Central memory CD8-positive, alpha-beta T cell (primary cell): ENCODE measurements at regions not wholly inside any gene's neighbourhood (a gene's known extent, or its start where the extent isn't known, plus 50 kb on each side); places are given as distances from the start of the nearest gene placed in this dataset.

Source experiments
- ATAC-seq: fragments of 150-1000 bp; cut with Tn5 transposase; replicated peaks from 2 replicates; pipeline ENCODE4 v1.10.0; 2022; ENCODE audit warnings: mild to moderate bottlenecking, moderate FRiP score, moderate number of reproducible peaks; ENCODE audit not compliant: poor library complexity, severe bottlenecking; ENCODE audit errors: extremely low read depth
- DNase-seq, 2 donors: peaks; one replicate each; pipeline ENCODE4 v3.0.0; 2021; ENCODE audit warnings: low spot score in 2 of 2
- H3K27ac Mint-ChIP-seq: one replicate; pipeline ENCODE4 v1.8.0; 2022; ENCODE audit warnings: low read depth, mild to moderate bottlenecking, moderate library complexity, mixed read lengths
- H3K27me3 Mint-ChIP-seq: one replicate; pipeline ENCODE4 v1.8.0; 2022; ENCODE audit warnings: mixed read lengths
- H3K36me3 Mint-ChIP-seq: one replicate; pipeline ENCODE4 v1.8.0; 2022; ENCODE audit warnings: mild to moderate bottlenecking, moderate library complexity, mixed read lengths; ENCODE audit not compliant: insufficient read depth
- H3K4me1 Mint-ChIP-seq: one replicate; pipeline ENCODE4 v1.8.0; 2022; ENCODE audit warnings: mixed read lengths
- H3K4me3 Mint-ChIP-seq: one replicate; pipeline ENCODE4 v1.8.0; 2022; ENCODE audit warnings: mild to moderate bottlenecking, moderate library complexity, mixed read lengths
- H3K9me3 Mint-ChIP-seq: one replicate; pipeline ENCODE4 v1.8.0; 2022; ENCODE audit warnings: mixed read lengths

DNA sequence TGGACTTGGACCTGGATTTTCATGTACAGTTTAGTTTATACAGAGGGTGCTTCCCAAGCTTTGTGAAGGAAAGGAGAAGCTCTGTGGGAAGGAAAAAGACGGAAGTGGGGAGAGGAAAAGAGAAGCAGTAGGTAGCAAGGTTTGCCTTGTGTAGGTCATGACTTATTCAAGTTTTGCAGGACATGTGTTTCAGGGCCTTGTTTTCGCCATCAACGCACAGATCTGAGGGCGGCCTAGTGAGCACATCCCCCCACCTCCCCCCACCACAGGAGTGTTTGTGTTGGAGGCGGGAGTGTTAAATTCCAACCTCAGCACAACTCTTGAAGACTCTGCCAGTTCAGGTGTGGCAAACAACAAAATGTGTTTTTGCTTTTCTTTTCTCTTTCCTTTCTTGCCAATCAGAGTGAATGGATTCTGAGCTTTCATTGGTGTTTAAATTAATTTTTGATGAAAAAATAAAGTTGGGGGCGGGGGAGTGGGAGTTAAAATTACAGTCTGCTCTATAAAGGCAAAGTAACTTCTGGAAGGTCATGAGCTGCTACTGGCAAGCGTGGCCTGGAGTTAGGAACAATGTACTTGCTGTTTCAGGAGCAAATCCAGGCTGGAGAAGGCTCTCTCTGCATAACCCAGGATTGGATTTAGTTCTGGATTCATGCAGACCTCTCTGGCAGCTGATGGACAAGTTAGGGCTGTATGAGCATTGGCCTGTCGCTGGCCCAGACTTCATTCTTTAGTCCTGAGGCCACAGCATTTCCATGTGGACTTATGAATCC, 338.5 kb downstream of the CD83 start:
- ATAC-seq: no peak
- H3K36me3 Mint-ChIP-seq: no peaks in the 10 kb centered on the region
- H3K4me1 Mint-ChIP-seq: peaks cover 31% of the 10 kb centered on the region
- H3K4me3 Mint-ChIP-seq: no peak overlapping the region
- DNase-seq: no peak
- H3K9me3 Mint-ChIP-seq: no peaks in the 10 kb centered on the region
- no peak overlapping the region for H3K27ac Mint-ChIP-seq
- no peaks in the 10 kb centered on the region for H3K27me3 Mint-ChIP-seq

DNA sequence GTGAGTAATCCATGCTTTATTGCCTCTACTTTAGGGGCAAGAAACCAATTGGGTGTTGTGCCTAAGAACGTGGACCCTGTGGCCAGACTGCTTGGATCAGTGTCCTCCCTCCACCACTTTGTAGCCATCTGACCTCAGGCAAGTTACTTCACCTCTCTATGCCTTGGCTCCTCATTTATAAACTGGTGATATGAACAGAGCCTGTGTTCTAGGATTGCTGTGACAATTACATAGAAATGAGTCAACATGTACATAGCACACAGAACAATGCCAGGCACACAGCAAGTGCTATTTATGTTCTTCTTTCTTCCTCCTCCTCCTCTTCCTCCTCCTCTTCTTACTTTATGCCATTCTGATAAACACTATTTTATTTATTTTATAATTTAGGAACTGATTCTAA, 339.4 kb downstream of the CD83 start:
- H3K9me3 Mint-ChIP-seq: no peaks in the 10 kb centered on the region
- peaks cover 31% of the 10 kb centered on the region for H3K4me1 Mint-ChIP-seq
- no peak for ATAC-seq
- H3K36me3 Mint-ChIP-seq: no peaks in the 10 kb centered on the region
- DNase-seq: no peak
- H3K27me3 Mint-ChIP-seq: peaks cover 7% of the 10 kb centered on the region
- no peak overlapping the region for H3K27ac Mint-ChIP-seq
- H3K4me3 Mint-ChIP-seq: no peak overlapping the region

- Mint-ChIP-seq H3K4me3 (no peak overlapping the region), H3K27me3 (peaks cover 18% of the 10 kb centered on the region), H3K4me1 (peaks cover 15% of the 10 kb centered on the region), H3K9me3 (no peaks in the 10 kb centered on the region), H3K27ac (no peak overlapping the region), H3K36me3 (no peaks in the 10 kb centered on the region)
- DNase-seq (no peak), ATAC-seq (no peak)
Measured at GRCh38 chr6:14458669-14459266, 341.2 kb downstream of the CD83 start.

DNA sequence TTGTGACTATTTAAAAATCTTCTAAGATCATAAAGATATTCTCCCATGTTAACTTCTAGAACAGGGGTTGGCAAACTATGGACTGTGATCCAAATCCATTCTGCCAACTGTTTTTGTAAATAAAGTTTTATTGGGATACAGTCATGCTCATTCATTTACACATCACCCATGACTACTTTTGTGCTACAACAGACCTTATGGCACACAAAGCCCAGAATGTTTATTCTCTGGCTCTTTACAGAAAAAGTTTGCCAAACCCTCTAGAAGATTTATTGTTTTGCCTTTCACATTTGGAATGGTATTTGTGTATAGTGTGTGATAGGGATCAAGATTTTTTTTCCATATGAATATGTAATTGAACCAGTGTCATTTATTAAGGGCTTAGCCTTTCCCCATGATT, 341.7 kb downstream of the CD83 start:
- no peak overlapping the region for H3K27ac Mint-ChIP-seq
- peaks cover 18% of the 10 kb centered on the region for H3K27me3 Mint-ChIP-seq
- H3K9me3 Mint-ChIP-seq: no peaks in the 10 kb centered on the region
- H3K4me1 Mint-ChIP-seq: peaks cover 10% of the 10 kb centered on the region
- no peak overlapping the region for H3K4me3 Mint-ChIP-seq
- no peak for ATAC-seq
- H3K36me3 Mint-ChIP-seq: no peaks in the 10 kb centered on the region
- DNase-seq: no peak

DNA sequence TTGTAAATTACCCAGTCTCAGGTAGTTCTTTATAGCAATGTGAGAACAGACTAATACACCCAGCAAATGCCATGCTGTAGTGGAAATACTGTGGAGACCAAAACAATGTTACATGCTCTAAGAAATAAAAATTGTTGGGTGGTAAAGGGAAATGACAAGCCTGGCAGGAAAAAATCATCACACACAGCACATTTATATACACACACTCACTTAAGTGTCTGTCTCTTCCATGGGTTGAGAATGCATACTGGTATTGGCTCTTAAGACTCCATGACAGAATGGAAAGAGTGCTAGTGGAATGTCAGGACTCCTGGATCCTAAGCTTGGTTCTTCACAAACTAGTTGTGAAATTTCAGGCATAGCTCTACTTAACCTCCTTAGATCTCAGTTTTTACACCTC, 343.0 kb downstream of the CD83 start:
- Mint-ChIP-seq H3K4me1 (no peaks in the 10 kb centered on the region), H3K27ac (no peak overlapping the region), H3K9me3 (no peaks in the 10 kb centered on the region), H3K4me3 (no peak overlapping the region), H3K27me3 (peaks cover 18% of the 10 kb centered on the region), H3K36me3 (no peaks in the 10 kb centered on the region)
- ATAC-seq (no peak), DNase-seq (no peak)

GRCh38 chr6:14462135-14462534, 344.6 kb downstream of the CD83 start:
- H3K9me3 Mint-ChIP-seq: no peaks in the 10 kb centered on the region
- H3K4me1 Mint-ChIP-seq: no peaks in the 10 kb centered on the region
- no peak overlapping the region for H3K27ac Mint-ChIP-seq
- no peak for DNase-seq
- H3K36me3 Mint-ChIP-seq: no peaks in the 10 kb centered on the region
- H3K27me3 Mint-ChIP-seq: peaks cover 18% of the 10 kb centered on the region
- no peak for ATAC-seq
- no peak overlapping the region for H3K4me3 Mint-ChIP-seq

- Mint-ChIP-seq H3K9me3 (no peaks in the 10 kb centered on the region), H3K27me3 (peaks cover 18% of the 10 kb centered on the region), H3K4me1 (no peaks in the 10 kb centered on the region), H3K36me3 (no peaks in the 10 kb centered on the region), H3K4me3 (no peak overlapping the region), H3K27ac (no peak overlapping the region)
- ATAC-seq: no peak
- DNase-seq: no peak
Measured at GRCh38 chr6:14462566-14462965, 345.0 kb downstream of the CD83 start.

GRCh38 chr6:14463110-14463509, 345.5 kb downstream of the CD83 start:
- ATAC-seq (no peak), DNase-seq (no peak)
- H3K4me3 Mint-ChIP-seq: no peak overlapping the region
- no peaks in the 10 kb centered on the region for H3K9me3 Mint-ChIP-seq
- peaks cover 18% of the 10 kb centered on the region for H3K27me3 Mint-ChIP-seq
- H3K36me3 Mint-ChIP-seq: no peaks in the 10 kb centered on the region
- H3K27ac Mint-ChIP-seq: no peak overlapping the region
- H3K4me1 Mint-ChIP-seq: no peaks in the 10 kb centered on the region

DNA sequence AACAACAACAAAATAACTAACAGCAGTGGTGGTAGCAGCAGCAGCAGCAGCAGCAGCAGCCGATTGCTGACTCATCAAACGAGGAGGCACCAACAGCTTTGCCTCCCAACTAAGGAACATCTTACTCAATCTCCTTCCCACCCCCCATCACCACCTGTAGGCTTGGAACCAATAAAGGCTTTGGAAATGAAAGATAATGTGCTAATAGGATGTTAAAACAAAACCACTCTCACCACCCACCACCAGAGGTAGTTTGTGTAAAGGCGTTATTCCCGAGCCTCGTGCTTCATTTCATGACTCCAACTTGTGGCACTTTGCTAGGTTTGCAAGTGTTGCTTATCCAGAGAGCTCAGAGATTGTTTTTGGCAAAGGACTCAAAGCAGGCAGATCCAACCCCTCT, 346.5 kb downstream of the CD83 start:
- Mint-ChIP-seq H3K36me3 (no peaks in the 10 kb centered on the region), H3K4me1 (no peaks in the 10 kb centered on the region), H3K27me3 (peaks cover 18% of the 10 kb centered on the region), H3K4me3 (no peak overlapping the region), H3K9me3 (peaks cover 5% of the 10 kb centered on the region), H3K27ac (no peak overlapping the region)
- DNase-seq (no peak), ATAC-seq (no peak)

- DNase-seq (no peak), ATAC-seq (no peak)
- Mint-ChIP-seq H3K4me3 (no peak overlapping the region), H3K27me3 (peaks cover 18% of the 10 kb centered on the region), H3K4me1 (no peaks in the 10 kb centered on the region), H3K9me3 (peaks cover 5% of the 10 kb centered on the region), H3K27ac (no peak overlapping the region), H3K36me3 (no peaks in the 10 kb centered on the region)
Measured at GRCh38 chr6:14464716-14465115, 347.1 kb downstream of the CD83 start.

GRCh38 chr6:14466278-14466677, 348.7 kb downstream of the CD83 start:
- H3K4me1 Mint-ChIP-seq: no peaks in the 10 kb centered on the region
- ATAC-seq (no peak), DNase-seq (no peak)
- peaks cover 17% of the 10 kb centered on the region for H3K27me3 Mint-ChIP-seq
- H3K27ac Mint-ChIP-seq: no peak overlapping the region
- no peak overlapping the region for H3K4me3 Mint-ChIP-seq
- no peaks in the 10 kb centered on the region for H3K36me3 Mint-ChIP-seq
- peaks cover 5% of the 10 kb centered on the region for H3K9me3 Mint-ChIP-seq

- Mint-ChIP-seq H3K27ac (no peak overlapping the region), H3K4me3 (no peak overlapping the region), H3K36me3 (no peaks in the 10 kb centered on the region), H3K9me3 (peaks cover 5% of the 10 kb centered on the region), H3K27me3 (peaks cover 4% of the 10 kb centered on the region), H3K4me1 (no peaks in the 10 kb centered on the region)
- DNase-seq (no peak), ATAC-seq (no peak)
Measured at GRCh38 chr6:14467591-14467990, 350.0 kb downstream of the CD83 start.

GRCh38 chr6:14468647-14469321, 351.2 kb downstream of the CD83 start:
- Mint-ChIP-seq H3K4me3 (no peak overlapping the region), H3K9me3 (peaks cover 5% of the 10 kb centered on the region), H3K36me3 (no peaks in the 10 kb centered on the region), H3K27ac (no peak overlapping the region), H3K27me3 (no peaks in the 10 kb centered on the region), H3K4me1 (no peaks in the 10 kb centered on the region)
- ATAC-seq: no peak
- DNase-seq: no peak
